ENCODE measurements at regions not wholly inside any gene's neighbourhood (a gene's known extent, or its start where the extent isn't known, plus 50 kb on each side); places are given as distances from the start of the nearest gene placed in this dataset.

DNA sequence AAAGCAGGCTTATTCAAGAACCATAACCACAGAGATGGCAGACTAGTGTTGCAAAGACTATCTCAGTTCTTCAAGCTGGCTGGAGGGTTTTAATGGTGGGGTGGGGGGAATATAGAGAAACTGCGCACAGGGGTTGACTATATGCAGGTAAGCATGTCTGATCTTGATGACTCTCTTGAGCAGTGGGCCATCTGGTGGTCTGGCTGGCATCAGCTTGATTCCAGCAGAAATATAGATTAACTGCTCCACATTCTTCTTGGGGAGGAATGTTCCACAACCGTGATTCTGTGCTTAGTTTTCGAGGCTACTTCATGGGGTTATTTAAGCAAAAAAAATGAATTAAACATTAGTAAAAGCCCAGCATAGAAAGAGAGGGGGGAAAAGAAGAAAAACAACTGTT is 158.8 kb upstream of the PGR start:
- Histone ChIP-seq H3K9ac (ENCODE audit: low read length) (no peak overlapping the region), H2AFZ (ENCODE audit: low read length) (no peak overlapping the region), H3K9me2 (replicated peaks; ENCODE audit: insufficient read depth, low read length) (no peaks in the 10 kb centered on the region), H3F3A (ENCODE audit: insufficient read depth, low read length) (no peaks in the 10 kb centered on the region), H3K27me3 (replicated peaks; ENCODE audit: insufficient read depth, low read length) (no peaks in the 10 kb centered on the region), H3K36me3 (replicated peaks; ENCODE audit: insufficient read depth, low read length) (no peaks in the 10 kb centered on the region), H3K9me3 (replicated peaks; ENCODE audit: insufficient read depth, low read length) (no peaks in the 10 kb centered on the region), H3K4me3 (ENCODE audit: low read length) (no peak overlapping the region), H3K79me2 (ENCODE audit: low read length) (no peaks in the 10 kb centered on the region), H3K27ac (ENCODE audit: low read length) (no peak overlapping the region), H3K4me1 (ENCODE audit: low read length) (no peaks in the 10 kb centered on the region), H3K4me2 (ENCODE audit: low read depth, low read length) (no peak overlapping the region), H4K20me1 (ENCODE audit: insufficient read depth, low read length) (no peaks in the 10 kb centered on the region)
- no peak for TF ChIP-seq EZH2 (optimal IDR thresholded peaks at IDR 0.05; ENCODE audit: low read depth, low read length)
- TF ChIP-seq CTCF (IDR thresholded peaks at IDR 0.05; ENCODE audit: low read length), result no peak
- no peak for TF ChIP-seq EZH2phosphoT487 (IDR thresholded peaks at IDR 0.05; ENCODE audit: low read length)
- DNase-seq, result no peak

GRCh38 chr11:101279728-101280127 is 150.1 kb upstream of the PGR start:
- Histone ChIP-seq H4K20me1 (ENCODE audit: insufficient read depth, low read length) (no peaks in the 10 kb centered on the region), H3K79me2 (ENCODE audit: low read length) (no peaks in the 10 kb centered on the region), H3K4me3 (ENCODE audit: low read length) (no peak overlapping the region), H3K36me3 (replicated peaks; ENCODE audit: insufficient read depth, low read length) (no peaks in the 10 kb centered on the region), H3K9me2 (replicated peaks; ENCODE audit: insufficient read depth, low read length) (no peaks in the 10 kb centered on the region), H2AFZ (ENCODE audit: low read length) (no peak overlapping the region), H3K9me3 (replicated peaks; ENCODE audit: insufficient read depth, low read length) (no peaks in the 10 kb centered on the region), H3F3A (ENCODE audit: insufficient read depth, low read length) (no peaks in the 10 kb centered on the region), H3K9ac (ENCODE audit: low read length) (no peak overlapping the region), H3K4me2 (ENCODE audit: low read depth, low read length) (no peak overlapping the region), H3K27ac (ENCODE audit: low read length) (no peak overlapping the region), H3K27me3 (replicated peaks; ENCODE audit: insufficient read depth, low read length) (no peaks in the 10 kb centered on the region), H3K4me1 (ENCODE audit: low read length) (no peaks in the 10 kb centered on the region)
- TF ChIP-seq CTCF (IDR thresholded peaks at IDR 0.05; ENCODE audit: low read length) (no peak), EZH2 (optimal IDR thresholded peaks at IDR 0.05; ENCODE audit: low read depth, low read length) (no peak), EZH2phosphoT487 (IDR thresholded peaks at IDR 0.05; ENCODE audit: low read length) (no peak)
- DNase-seq, result no peak

- H3K27ac ChIP-seq (ENCODE audit: low read length), result no peak overlapping the region
- H3K79me2 ChIP-seq (ENCODE audit: low read length), result no peaks in the 10 kb centered on the region
- H3K4me2 ChIP-seq (ENCODE audit: low read depth, low read length), result no peak overlapping the region
- H3F3A ChIP-seq (ENCODE audit: insufficient read depth, low read length), result no peaks in the 10 kb centered on the region
- no peak for DNase-seq
- H3K27me3 ChIP-seq (replicated peaks; ENCODE audit: insufficient read depth, low read length), result no peaks in the 10 kb centered on the region
- H3K4me1 ChIP-seq (ENCODE audit: low read length), result no peaks in the 10 kb centered on the region
- no peak overlapping the region for H2AFZ ChIP-seq (ENCODE audit: low read length)
- H4K20me1 ChIP-seq (ENCODE audit: insufficient read depth, low read length), result no peaks in the 10 kb centered on the region
- no peak overlapping the region for H3K9ac ChIP-seq (ENCODE audit: low read length)
- H3K36me3 ChIP-seq (replicated peaks; ENCODE audit: insufficient read depth, low read length), result no peaks in the 10 kb centered on the region
- H3K9me3 ChIP-seq (replicated peaks; ENCODE audit: insufficient read depth, low read length), result no peaks in the 10 kb centered on the region
- no peak overlapping the region for H3K4me3 ChIP-seq (ENCODE audit: low read length)
- H3K9me2 ChIP-seq (replicated peaks; ENCODE audit: insufficient read depth, low read length), result no peaks in the 10 kb centered on the region
- TF ChIP-seq CTCF (IDR thresholded peaks at IDR 0.05; ENCODE audit: low read length), result no peak
- TF ChIP-seq EZH2 (optimal IDR thresholded peaks at IDR 0.05; ENCODE audit: low read depth, low read length), result no peak
- TF ChIP-seq EZH2phosphoT487 (IDR thresholded peaks at IDR 0.05; ENCODE audit: low read length), result no peak
Measured at GRCh38 chr11:101278286-101278685, 148.7 kb upstream of the PGR start.

Data from MM.1S (cell line).